HG03469 (cell line): ENCODE measurements at regions not wholly inside any gene's neighbourhood (a gene's known extent, or its start where the extent isn't known, plus 50 kb on each side); places are given as distances from the start of the nearest gene placed in this dataset.

Source experiments
- ATAC-seq: cut with Tn5 transposase; IDR thresholded peaks from one replicate; pipeline ENCODE4 v1.9.1; 2021; ENCODE audit warnings: mild to moderate bottlenecking, moderate library complexity, moderate number of reproducible peaks; ENCODE audit not compliant: unreplicated experiment

GRCh38 chr5:69042915-69043654 is 50.7 kb upstream of the SLC30A5 start:
- ATAC-seq = no peak

GRCh38 chr5:69043655-69043996 is 50.2 kb upstream of the SLC30A5 start:
- ATAC-seq = no peak
